ENCODE measurements at regions not wholly inside any gene's neighbourhood (a gene's known extent, or its start where the extent isn't known, plus 50 kb on each side); places are given as distances from the start of the nearest gene placed in this dataset.

GRCh38 chr5:155929112-155929511 lies 397.9 kb upstream of the SGCD start:
- no peak overlapping the region for H2BK120ac ChIP-seq (ENCODE audit: low read depth, low read length)
- H2BK15ac ChIP-seq (ENCODE audit: low read length): no peak overlapping the region
- H2AK5ac ChIP-seq (ENCODE audit: low read depth, low read length): no peak overlapping the region
- H2BK12ac ChIP-seq (ENCODE audit: low read length): no peak overlapping the region
- H3K27ac ChIP-seq (replicated peaks; ENCODE audit: low read length): no peak overlapping the region
- DNase-seq (ENCODE audit: low spot score): no peak
- peaks cover 0 to 2% of the 10 kb centered on the region in 2 donors for H3K4me1 ChIP-seq (ENCODE audit: control insufficient read depth in 2 of 2, insufficient read depth in 1 of 2, low read depth in 1 of 2, low read length in 2 of 2)
- no peaks in the 10 kb centered on the region for H3K27me3 ChIP-seq (ENCODE audit: control insufficient read depth in 3 of 3, insufficient read depth in 3 of 3, low read depth in 1 of 3, low read length in 3 of 3)
- no peak overlapping the region for H4K91ac ChIP-seq (ENCODE audit: low read depth, low read length, poor library complexity)
- no peak overlapping the region for H3K4me3 ChIP-seq (ENCODE audit: low read length in 2 of 2)
- no peak overlapping the region for H3K18ac ChIP-seq (ENCODE audit: low read length)
- H3K23ac ChIP-seq (ENCODE audit: low read depth, low read length, poor library complexity): no peak overlapping the region
- no CpG with 5 or more reads among the region's 2 CpGs for whole genome bisulfite sequencing, 2 donors (ENCODE audit: extremely low coverage in 2 of 2, insufficient read length in 2 of 2, insufficient replicate concordance in 1 of 2)
- no peak overlapping the region for H2BK5ac ChIP-seq (ENCODE audit: low read length)
- H3K9ac ChIP-seq (ENCODE audit: low read depth, low read length, poor library complexity): no peak overlapping the region
- H3K14ac ChIP-seq (ENCODE audit: low read length): no peak overlapping the region
- no peaks in the 10 kb centered on the region for H3K36me3 ChIP-seq (replicated peaks in 1 of 2; ENCODE audit: control insufficient read depth in 2 of 2, insufficient read depth in 2 of 2, low read length in 2 of 2)
- no peak overlapping the region for H3K4me2 ChIP-seq (ENCODE audit: insufficient read depth, low read length, poor library complexity, severe bottlenecking)
- no peak overlapping the region for H2AFZ ChIP-seq (ENCODE audit: low read length)
- H3K4ac ChIP-seq (ENCODE audit: low read length): no peak overlapping the region
- no peaks in the 10 kb centered on the region for H3K79me1 ChIP-seq (ENCODE audit: low read depth, low read length)
- H4K8ac ChIP-seq (ENCODE audit: low read depth, low read length): no peak overlapping the region
- no peaks in the 10 kb centered on the region for H3K9me3 ChIP-seq (replicated peaks in 1 of 2; ENCODE audit: control insufficient read depth in 2 of 2, insufficient read depth in 1 of 2, low read depth in 1 of 2, low read length in 2 of 2)

GRCh38 chr5:155934964-155935363 lies 392.0 kb upstream of the SGCD start:
- no peaks in the 10 kb centered on the region for H3K36me3 ChIP-seq (replicated peaks in 1 of 2; ENCODE audit: control insufficient read depth in 2 of 2, insufficient read depth in 2 of 2, low read length in 2 of 2)
- no CpG with 5 or more reads among the region's 1 CpG for whole genome bisulfite sequencing, 2 donors (ENCODE audit: extremely low coverage in 2 of 2, insufficient read length in 2 of 2, insufficient replicate concordance in 1 of 2)
- H2BK120ac ChIP-seq (ENCODE audit: low read depth, low read length): no peak overlapping the region
- DNase-seq (ENCODE audit: low spot score): no peak
- H3K14ac ChIP-seq (ENCODE audit: low read length): no peak overlapping the region
- H3K27me3 ChIP-seq (ENCODE audit: control insufficient read depth in 3 of 3, insufficient read depth in 3 of 3, low read depth in 1 of 3, low read length in 3 of 3): no peaks in the 10 kb centered on the region
- no peak overlapping the region for H3K4me2 ChIP-seq (ENCODE audit: insufficient read depth, low read length, poor library complexity, severe bottlenecking)
- no peaks in the 10 kb centered on the region for H3K4me1 ChIP-seq (ENCODE audit: control insufficient read depth in 2 of 2, insufficient read depth in 1 of 2, low read depth in 1 of 2, low read length in 2 of 2)
- H2AK5ac ChIP-seq (ENCODE audit: low read depth, low read length): no peak overlapping the region
- no peaks in the 10 kb centered on the region for H3K79me1 ChIP-seq (ENCODE audit: low read depth, low read length)
- no peak overlapping the region for H3K4ac ChIP-seq (ENCODE audit: low read length)
- H2AFZ ChIP-seq (ENCODE audit: low read length): no peak overlapping the region
- H3K23ac ChIP-seq (ENCODE audit: low read depth, low read length, poor library complexity): no peak overlapping the region
- no peak overlapping the region for H4K91ac ChIP-seq (ENCODE audit: low read depth, low read length, poor library complexity)
- H4K8ac ChIP-seq (ENCODE audit: low read depth, low read length): peak overlapping the region; percentile 54
- H2BK12ac ChIP-seq (ENCODE audit: low read length): no peak overlapping the region
- H2BK5ac ChIP-seq (ENCODE audit: low read length): no peak overlapping the region
- H3K4me3 ChIP-seq (ENCODE audit: low read length in 2 of 2): no peak overlapping the region
- peaks cover 0 to 2% of the 10 kb centered on the region in 2 donors for H3K9me3 ChIP-seq (replicated peaks in 1 of 2; ENCODE audit: control insufficient read depth in 2 of 2, insufficient read depth in 1 of 2, low read depth in 1 of 2, low read length in 2 of 2)
- H3K18ac ChIP-seq (ENCODE audit: low read length): no peak overlapping the region
- no peak overlapping the region for H3K9ac ChIP-seq (ENCODE audit: low read depth, low read length, poor library complexity)
- H3K27ac ChIP-seq (replicated peaks; ENCODE audit: low read length): no peak overlapping the region
- no peak overlapping the region for H2BK15ac ChIP-seq (ENCODE audit: low read length)

GRCh38 chr5:155935723-155936122 lies 391.2 kb upstream of the SGCD start:
- Histone ChIP-seq H3K4me3 (ENCODE audit: low read length in 2 of 2) (no peak overlapping the region), H3K36me3 (replicated peaks in 1 of 2; ENCODE audit: control insufficient read depth in 2 of 2, insufficient read depth in 2 of 2, low read length in 2 of 2) (no peaks in the 10 kb centered on the region), H2BK12ac (ENCODE audit: low read length) (no peak overlapping the region), H3K27ac (replicated peaks; ENCODE audit: low read length) (no peak overlapping the region), H4K91ac (ENCODE audit: low read depth, low read length, poor library complexity) (no peak overlapping the region), H2BK15ac (ENCODE audit: low read length) (no peak overlapping the region), H3K79me1 (ENCODE audit: low read depth, low read length) (no peaks in the 10 kb centered on the region), H3K9me3 (replicated peaks in 1 of 2; ENCODE audit: control insufficient read depth in 2 of 2, insufficient read depth in 1 of 2, low read depth in 1 of 2, low read length in 2 of 2) (peaks cover 0 to 2% of the 10 kb centered on the region in 2 donors), H3K4ac (ENCODE audit: low read length) (no peak overlapping the region), H3K9ac (ENCODE audit: low read depth, low read length, poor library complexity) (no peak overlapping the region), H3K27me3 (ENCODE audit: control insufficient read depth in 3 of 3, insufficient read depth in 3 of 3, low read depth in 1 of 3, low read length in 3 of 3) (no peaks in the 10 kb centered on the region), H2AFZ (ENCODE audit: low read length) (no peak overlapping the region), H2AK5ac (ENCODE audit: low read depth, low read length) (no peak overlapping the region), H3K4me2 (ENCODE audit: insufficient read depth, low read length, poor library complexity, severe bottlenecking) (no peak overlapping the region), H3K14ac (ENCODE audit: low read length) (no peak overlapping the region), H3K18ac (ENCODE audit: low read length) (peak overlapping the region; percentile 27), H3K23ac (ENCODE audit: low read depth, low read length, poor library complexity) (no peak overlapping the region), H2BK120ac (ENCODE audit: low read depth, low read length) (no peak overlapping the region), H3K4me1 (ENCODE audit: control insufficient read depth in 2 of 2, insufficient read depth in 1 of 2, low read depth in 1 of 2, low read length in 2 of 2) (no peaks in the 10 kb centered on the region), H4K8ac (ENCODE audit: low read depth, low read length) (no peak overlapping the region), H2BK5ac (ENCODE audit: low read length) (no peak overlapping the region)
- WGBS, 2 donors (ENCODE audit: extremely low coverage in 2 of 2, insufficient read length in 2 of 2, insufficient replicate concordance in 1 of 2): no CpG with 5 or more reads among the region's 6 CpGs
- DNase-seq (ENCODE audit: low spot score): no peak

- no peak for DNase-seq (ENCODE audit: low spot score)
- Histone ChIP-seq H3K27ac (replicated peaks; ENCODE audit: low read length) (no peak overlapping the region), H3K4me1 (ENCODE audit: control insufficient read depth in 2 of 2, insufficient read depth in 1 of 2, low read depth in 1 of 2, low read length in 2 of 2) (no peaks in the 10 kb centered on the region), H3K18ac (ENCODE audit: low read length) (peak overlapping the region; percentile 81), H4K8ac (ENCODE audit: low read depth, low read length) (no peak overlapping the region), H4K91ac (ENCODE audit: low read depth, low read length, poor library complexity) (no peak overlapping the region), H2BK12ac (ENCODE audit: low read length) (no peak overlapping the region), H2AK5ac (ENCODE audit: low read depth, low read length) (peak overlapping the region; percentile 64), H3K4me3 (ENCODE audit: low read length in 2 of 2) (no peak overlapping the region), H3K4ac (ENCODE audit: low read length) (no peak overlapping the region), H3K9me3 (replicated peaks in 1 of 2; ENCODE audit: control insufficient read depth in 2 of 2, insufficient read depth in 1 of 2, low read depth in 1 of 2, low read length in 2 of 2) (peaks cover 0 to 2% of the 10 kb centered on the region in 2 donors), H3K79me1 (ENCODE audit: low read depth, low read length) (no peaks in the 10 kb centered on the region), H3K4me2 (ENCODE audit: insufficient read depth, low read length, poor library complexity, severe bottlenecking) (no peak overlapping the region), H3K23ac (ENCODE audit: low read depth, low read length, poor library complexity) (no peak overlapping the region), H2BK120ac (ENCODE audit: low read depth, low read length) (no peak overlapping the region), H3K36me3 (replicated peaks in 1 of 2; ENCODE audit: control insufficient read depth in 2 of 2, insufficient read depth in 2 of 2, low read length in 2 of 2) (no peaks in the 10 kb centered on the region), H2AFZ (ENCODE audit: low read length) (no peak overlapping the region), H2BK5ac (ENCODE audit: low read length) (peak overlapping the region; percentile 73), H3K14ac (ENCODE audit: low read length) (no peak overlapping the region), H3K9ac (ENCODE audit: low read depth, low read length, poor library complexity) (no peak overlapping the region), H2BK15ac (ENCODE audit: low read length) (no peak overlapping the region), H3K27me3 (ENCODE audit: control insufficient read depth in 3 of 3, insufficient read depth in 3 of 3, low read depth in 1 of 3, low read length in 3 of 3) (no peaks in the 10 kb centered on the region)
- WGBS, 2 donors (ENCODE audit: extremely low coverage in 2 of 2, insufficient read length in 2 of 2, insufficient replicate concordance in 1 of 2): no CpG with 5 or more reads among the region's 20 CpGs
Measured at GRCh38 chr5:155936520-155937406, 390.2 kb upstream of the SGCD start.
